ENCODE measurements at regions not wholly inside any gene's neighbourhood (a gene's known extent, or its start where the extent isn't known, plus 50 kb on each side); places are given as distances from the start of the nearest gene placed in this dataset.
"Not testable (repeated sequence)": the region's sequence is repeated elsewhere in the genome, so short reads cannot be mapped to it uniquely, and the experiment has no call there.

GRCh38 chr15:81740416-81740815 lies 305.4 kb downstream of the MEX3B start:
- no peak overlapping the region for H3K27ac ChIP-seq
- TF ChIP-seq CTCF (conservative IDR thresholded peaks at IDR 0.05), result no peak

GRCh38 chr15:81729340-81729739 lies 316.5 kb downstream of the MEX3B start:
- no peak for TF ChIP-seq CTCF (conservative IDR thresholded peaks at IDR 0.05)
- H3K27ac ChIP-seq, result no peak overlapping the region

GRCh38 chr15:81728726-81729125 lies 317.1 kb downstream of the MEX3B start:
- TF ChIP-seq CTCF (conservative IDR thresholded peaks at IDR 0.05), result no peak
- no peak overlapping the region for H3K27ac ChIP-seq

- no peak overlapping the region for H3K27ac ChIP-seq
- no peak for TF ChIP-seq CTCF (conservative IDR thresholded peaks at IDR 0.05)
Observed at GRCh38 chr15:81725590-81725989, 320.2 kb downstream of the MEX3B start.

GRCh38 chr15:81724536-81724935 lies 321.3 kb downstream of the MEX3B start:
- no peak for TF ChIP-seq CTCF (conservative IDR thresholded peaks at IDR 0.05)

GRCh38 chr15:81723701-81724100 lies 322.1 kb downstream of the MEX3B start:
- peak overlapping the region; percentile 55 for H3K27ac ChIP-seq
- TF ChIP-seq CTCF (conservative IDR thresholded peaks at IDR 0.05), result no peak

More at GRCh38 chr15:81724536-81724935, 321.3 kb downstream of the MEX3B start:
- H3K27ac ChIP-seq, result peak overlapping the region; percentile 55

GRCh38 chr15:81723113-81723651 lies 322.6 kb downstream of the MEX3B start:
- H3K27ac ChIP-seq, result peak overlapping the region; percentile 55
- TF ChIP-seq CTCF (conservative IDR thresholded peaks at IDR 0.05), result no peak

GRCh38 chr15:81716468-81716867 lies 329.4 kb downstream of the MEX3B start:
- H3K27ac ChIP-seq, result not testable (repeated sequence)
